B cell (primary cell): ENCODE measurements at regions not wholly inside any gene's neighbourhood (a gene's known extent, or its start where the extent isn't known, plus 50 kb on each side); places are given as distances from the start of the nearest gene placed in this dataset.

Experiments
- ATAC-seq: fragments of 200-7000 bp; cut with Tn5 transposase; one replicate; pipeline ENCODE4 v1.10.0; 2021; ENCODE audit warnings: low read depth, mild to moderate bottlenecking, moderate number of reproducible peaks, moderate library complexity
- CTCF ChIA-PET: fragments of 350-600 bp; sonication (Branson Sonifier 250); formaldehyde crosslinking; loops from one replicate; lab custom pipeline; 2021; ENCODE audit warnings: antibody characterized with exemption, inconsistent platforms; lab: Charles Lee
- POLR2A ChIA-PET: fragments of 350-600 bp; sonication (Branson Sonifier 250); formaldehyde crosslinking; loops from one replicate; lab custom pipeline; 2021; ENCODE audit warnings: antibody characterized with exemption; lab: Charles Lee
- DNase-seq: peaks from one replicate; pipeline ENCODE4 v3.0.0; 2013
- H2AFZ ChIP-seq: 2 replicates; pipeline ENCODE4 v1.6.1; 2012; ENCODE audit warnings: mild to moderate bottlenecking, low read depth, low read length; ENCODE audit not compliant: insufficient read depth, poor library complexity, severe bottlenecking
- H3K27ac ChIP-seq, 2 donors: 1 replicate in 1 of 2; 2 replicates in 1 of 2; pipeline ENCODE4 v1.5.1; 2012 to 2013; ENCODE audit warnings: low read length in 2 of 2, mild to moderate bottlenecking in 2 of 2, moderate library complexity in 1 of 2
- H3K27me3 ChIP-seq, 4 experiments: fragments of 200-600 bp in 1 of 4; sonication (generic) in 1 of 4; replicated peaks in 1 of 4; 1 replicate in 2 of 4; 2 replicates in 2 of 4; pipeline versions ENCODE4 v1.6.1 to v1.7.0; 2013 to 2016; ENCODE audit warnings: low read length in 3 of 4, mild to moderate bottlenecking in 2 of 4, mixed read lengths in 1 of 4, moderate library complexity in 1 of 4; ENCODE audit not compliant: insufficient read depth in 4 of 4, control insufficient read depth in 3 of 4; ENCODE audit errors: control extremely low read depth in 1 of 4
- H3K36me3 ChIP-seq, 2 experiments: replicated peaks in 1 of 2; 1 replicate in 1 of 2; 2 replicates in 1 of 2; pipeline versions ENCODE4 v1.6.1 to v1.7.1; 2013; ENCODE audit warnings: low read length in 1 of 2; ENCODE audit not compliant: insufficient read depth in 2 of 2, control insufficient read depth in 1 of 2; ENCODE audit errors: control extremely low read depth in 1 of 2, extremely low read depth in 1 of 2
- H3K4me1 ChIP-seq, 2 donors: fragments of 200-600 bp in 1 of 2; sonication (generic) in 1 of 2; 1 replicate in 1 of 2; 2 replicates in 1 of 2; pipeline versions ENCODE4 v1.5.1 to v1.6.1; 2013 to 2017; ENCODE audit warnings: low read length in 2 of 2; ENCODE audit not compliant: control insufficient read depth in 2 of 2, insufficient read depth in 2 of 2
- H3K4me2 ChIP-seq: replicated peaks from 2 replicates; pipeline ENCODE3; 2012; ENCODE audit warnings: mild to moderate bottlenecking, low read depth, low read length; ENCODE audit not compliant: poor library complexity, severe bottlenecking
- H3K4me3 ChIP-seq, 5 experiments: fragments of 200-600 bp in 1 of 5; sonication (generic) in 1 of 5; 1 replicate in 3 of 5; 2 replicates in 2 of 5; pipeline versions ENCODE4 v1.5.1 to v1.7.0; 2011 to 2016; ENCODE audit warnings: low read length in 4 of 5, mild to moderate bottlenecking in 4 of 5, low read depth in 2 of 5, control low read depth in 1 of 5, moderate library complexity in 1 of 5; ENCODE audit not compliant: insufficient read depth in 1 of 5; ENCODE audit errors: control extremely low read depth in 1 of 5, extremely low read depth in 1 of 5
- H3K79me2 ChIP-seq: fragments of 200-600 bp; sonication (generic); one replicate; pipeline ENCODE4 v1.6.0; 2016; ENCODE audit warnings: low read length; ENCODE audit not compliant: control insufficient read depth, insufficient read depth
- H3K9ac ChIP-seq: fragments of 200-600 bp; sonication (generic); 2 replicates; pipeline ENCODE4 v1.6.1; 2017; ENCODE audit warnings: mild to moderate bottlenecking, low read length, moderate library complexity
- H3K9me3 ChIP-seq, 3 donors: one replicate each; pipeline versions ENCODE4 v1.6.1 to v1.7.1; 2013; ENCODE audit warnings: low read length in 2 of 3; ENCODE audit not compliant: control insufficient read depth in 2 of 3, insufficient read depth in 1 of 3; ENCODE audit errors: control extremely low read depth in 1 of 3
- H4K20me1 ChIP-seq: 2 replicates; pipeline ENCODE4 v1.6.0; 2012; ENCODE audit warnings: mild to moderate bottlenecking, low read length; ENCODE audit not compliant: insufficient read depth, control insufficient read depth, poor library complexity, severe bottlenecking
- H3K27ac Mint-ChIP-seq: one replicate; pipeline ENCODE4 v1.8.0; 2021; ENCODE audit warnings: mixed read lengths
- H3K27me3 Mint-ChIP-seq: one replicate; pipeline ENCODE4 v1.8.0; 2021; ENCODE audit warnings: mixed read lengths
- H3K4me1 Mint-ChIP-seq: one replicate; pipeline ENCODE4 v1.8.0; 2021; ENCODE audit warnings: mixed read lengths
- H3K4me3 Mint-ChIP-seq: one replicate; pipeline ENCODE4 v1.8.0; 2021; ENCODE audit warnings: mixed read lengths
- H3K9me3 Mint-ChIP-seq: one replicate; pipeline ENCODE4 v1.8.0; 2022; ENCODE audit warnings: mixed read lengths; ENCODE audit not compliant: insufficient read depth
- EZH2 ChIP-seq: IDR thresholded peaks from 2 replicates; pipeline ENCODE4 v1.6.1; 2012; ENCODE audit warnings: borderline replicate concordance, low read depth, mild to moderate bottlenecking, moderate library complexity, low read length; ENCODE audit not compliant: insufficient read depth, poor library complexity, severe bottlenecking
- WGBS: methylation state at CpG from one replicate; pipeline ENCODE4 v1.1.5; 2013; ENCODE audit warnings: missing lambda C conversion rate; ENCODE audit not compliant: insufficient coverage; 5-methylcytosine and 5-hydroxymethylcytosine counted together
- intact Hi-C: fragments of 100-400 bp; cut with micrococcal nuclease; formaldehyde crosslinking; loops from one replicate; pipeline ENCODE4 v1.10.0; 2022
- TF ChIP-seq, protein P1 (sequence below): fragments of 200-600 bp; IDR thresholded peaks from one replicate; pipeline ENCODE4 v1.8.0; 2022; ENCODE audit warnings: antibody characterized with exemption, mild to moderate bottlenecking

GRCh38 chr2:4838626-4839025 lies 853.6 kb upstream of the SOX11 start:
- H3K9me3 Mint-ChIP-seq: peaks cover 3% of the 10 kb centered on the region
- no peak overlapping the region for H3K4me3 ChIP-seq
- no peaks in the 10 kb centered on the region for H3K4me1 Mint-ChIP-seq
- DNase-seq: no peak
- no peak overlapping the region for H3K27ac Mint-ChIP-seq
- no peaks in the 10 kb centered on the region for H3K36me3 ChIP-seq
- no peaks in the 10 kb centered on the region for H3K27me3 ChIP-seq
- H3K4me2 ChIP-seq: no peak overlapping the region
- H3K4me3 Mint-ChIP-seq: no peak overlapping the region
- POLR2A ChIA-PET: no interaction called here
- no peaks in the 10 kb centered on the region for H4K20me1 ChIP-seq
- H3K79me2 ChIP-seq: no peaks in the 10 kb centered on the region
- no CpG with 5 or more reads among the region's 2 CpGs for WGBS
- intact Hi-C loops: no loop called here
- no peaks in the 10 kb centered on the region for H3K4me1 ChIP-seq
- CTCF ChIA-PET: no interaction called here
- H2AFZ ChIP-seq: no peak overlapping the region
- TF ChIP-seq, protein P1, sequence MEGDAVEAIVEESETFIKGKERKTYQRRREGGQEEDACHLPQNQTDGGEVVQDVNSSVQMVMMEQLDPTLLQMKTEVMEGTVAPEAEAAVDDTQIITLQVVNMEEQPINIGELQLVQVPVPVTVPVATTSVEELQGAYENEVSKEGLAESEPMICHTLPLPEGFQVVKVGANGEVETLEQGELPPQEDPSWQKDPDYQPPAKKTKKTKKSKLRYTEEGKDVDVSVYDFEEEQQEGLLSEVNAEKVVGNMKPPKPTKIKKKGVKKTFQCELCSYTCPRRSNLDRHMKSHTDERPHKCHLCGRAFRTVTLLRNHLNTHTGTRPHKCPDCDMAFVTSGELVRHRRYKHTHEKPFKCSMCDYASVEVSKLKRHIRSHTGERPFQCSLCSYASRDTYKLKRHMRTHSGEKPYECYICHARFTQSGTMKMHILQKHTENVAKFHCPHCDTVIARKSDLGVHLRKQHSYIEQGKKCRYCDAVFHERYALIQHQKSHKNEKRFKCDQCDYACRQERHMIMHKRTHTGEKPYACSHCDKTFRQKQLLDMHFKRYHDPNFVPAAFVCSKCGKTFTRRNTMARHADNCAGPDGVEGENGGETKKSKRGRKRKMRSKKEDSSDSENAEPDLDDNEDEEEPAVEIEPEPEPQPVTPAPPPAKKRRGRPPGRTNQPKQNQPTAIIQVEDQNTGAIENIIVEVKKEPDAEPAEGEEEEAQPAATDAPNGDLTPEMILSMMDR: no peak
- no peak for TF ChIP-seq EZH2
- no peak overlapping the region for H3K9ac ChIP-seq
- H3K9me3 ChIP-seq: peaks cover 0 to 6% (median 0%) of the 10 kb centered on the region in 3 donors
- H3K27ac ChIP-seq: no peak overlapping the region
- no peaks in the 10 kb centered on the region for H3K27me3 Mint-ChIP-seq
- no peak for ATAC-seq

GRCh38 chr2:4840791-4841190 lies 851.4 kb upstream of the SOX11 start:
- peaks cover 0 to 6% (median 0%) of the 10 kb centered on the region in 3 donors for H3K9me3 ChIP-seq
- H3K27me3 ChIP-seq: no peaks in the 10 kb centered on the region
- WGBS: 100% methylated on average over 1 of the region's 2 CpGs
- Mint-ChIP-seq H3K4me3 (no peak overlapping the region), H3K4me1 (no peaks in the 10 kb centered on the region), H3K27ac (no peak overlapping the region), H3K9me3 (peaks cover 3% of the 10 kb centered on the region), H3K27me3 (no peaks in the 10 kb centered on the region)
- no peak overlapping the region for H3K27ac ChIP-seq
- no peaks in the 10 kb centered on the region for H3K36me3 ChIP-seq
- ChIA-PET CTCF (no interaction called here), POLR2A (no interaction called here)
- intact Hi-C loops: no loop called here
- H3K4me2 ChIP-seq: no peak overlapping the region
- no peaks in the 10 kb centered on the region for H3K79me2 ChIP-seq
- TF ChIP-seq, protein P1: no peak
- TF ChIP-seq EZH2: no peak
- no peak overlapping the region for H3K9ac ChIP-seq
- H2AFZ ChIP-seq: no peak overlapping the region
- H3K4me3 ChIP-seq: no peak overlapping the region
- DNase-seq (no peak), ATAC-seq (no peak)
- H3K4me1 ChIP-seq: no peaks in the 10 kb centered on the region
- no peaks in the 10 kb centered on the region for H4K20me1 ChIP-seq
